RWPE1 (cell line): ENCODE measurements at regions not wholly inside any gene's neighbourhood (a gene's known extent, or its start where the extent isn't known, plus 50 kb on each side); places are given as distances from the start of the nearest gene placed in this dataset.

ENCODE experiments used
- CTCF ChIA-PET: fragments of 350-600 bp; sonication (Branson Sonifier 250); formaldehyde crosslinking; extraction: SDS; loops from one replicate; lab custom pipeline; 2021; lab: Yijun Ruan, JAX
- POLR2A ChIA-PET: fragments of 400-600 bp; formaldehyde crosslinking; extraction: SDS; loops from one replicate; lab custom pipeline; 2020; ENCODE audit warnings: antibody characterized with exemption; ENCODE audit not compliant: low non-redundant PET; lab: Yijun Ruan, JAX
- DNase-seq: peaks from one replicate; pipeline ENCODE4 v3.0.0; 2012; ENCODE audit warnings: low spot score
- H3K27ac ChIP-seq: fragments of 450-650 bp; 2 replicates; pipeline ENCODE4 v1.5.1; 2017
- TF ChIP-seq, protein P1 (sequence below): fragments of 450-650 bp; conservative IDR thresholded peaks from 2 replicates; pipeline ENCODE4 v1.5.1; 2017; ENCODE audit warnings: low read depth, mild to moderate bottlenecking

DNA sequence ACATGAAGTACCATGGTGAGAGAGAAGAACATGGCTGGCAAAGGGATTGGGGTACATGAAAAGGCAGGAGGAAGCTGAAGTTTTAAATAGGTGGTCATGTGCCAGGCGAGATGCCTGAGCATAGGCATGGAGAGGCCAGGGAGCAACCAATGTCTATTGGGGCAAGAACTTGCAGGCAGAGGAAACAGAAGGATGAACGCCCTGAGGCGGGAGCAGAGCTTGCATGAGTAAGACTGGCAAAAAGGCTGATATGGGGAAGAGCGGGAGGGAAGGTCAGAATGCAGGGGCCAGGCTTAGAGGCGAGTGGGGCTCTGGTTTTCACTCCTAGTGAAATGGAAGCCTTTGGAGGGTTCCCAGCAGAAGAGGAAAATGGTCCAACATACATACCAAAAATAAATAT, 52.5 kb upstream of the VSTM5 start:
- ChIA-PET CTCF (interaction anchor here (0.6 kb wide), 4 partner anchors 15 to 556 kb away, joined by 3 to 4 read pairs (median 3); no protein-coding TSS in a partner anchor), POLR2A (no interaction called here)
- no peak overlapping the region for H3K27ac ChIP-seq
- TF ChIP-seq, protein P1, sequence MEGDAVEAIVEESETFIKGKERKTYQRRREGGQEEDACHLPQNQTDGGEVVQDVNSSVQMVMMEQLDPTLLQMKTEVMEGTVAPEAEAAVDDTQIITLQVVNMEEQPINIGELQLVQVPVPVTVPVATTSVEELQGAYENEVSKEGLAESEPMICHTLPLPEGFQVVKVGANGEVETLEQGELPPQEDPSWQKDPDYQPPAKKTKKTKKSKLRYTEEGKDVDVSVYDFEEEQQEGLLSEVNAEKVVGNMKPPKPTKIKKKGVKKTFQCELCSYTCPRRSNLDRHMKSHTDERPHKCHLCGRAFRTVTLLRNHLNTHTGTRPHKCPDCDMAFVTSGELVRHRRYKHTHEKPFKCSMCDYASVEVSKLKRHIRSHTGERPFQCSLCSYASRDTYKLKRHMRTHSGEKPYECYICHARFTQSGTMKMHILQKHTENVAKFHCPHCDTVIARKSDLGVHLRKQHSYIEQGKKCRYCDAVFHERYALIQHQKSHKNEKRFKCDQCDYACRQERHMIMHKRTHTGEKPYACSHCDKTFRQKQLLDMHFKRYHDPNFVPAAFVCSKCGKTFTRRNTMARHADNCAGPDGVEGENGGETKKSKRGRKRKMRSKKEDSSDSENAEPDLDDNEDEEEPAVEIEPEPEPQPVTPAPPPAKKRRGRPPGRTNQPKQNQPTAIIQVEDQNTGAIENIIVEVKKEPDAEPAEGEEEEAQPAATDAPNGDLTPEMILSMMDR: no peak
- no peak for DNase-seq

DNA sequence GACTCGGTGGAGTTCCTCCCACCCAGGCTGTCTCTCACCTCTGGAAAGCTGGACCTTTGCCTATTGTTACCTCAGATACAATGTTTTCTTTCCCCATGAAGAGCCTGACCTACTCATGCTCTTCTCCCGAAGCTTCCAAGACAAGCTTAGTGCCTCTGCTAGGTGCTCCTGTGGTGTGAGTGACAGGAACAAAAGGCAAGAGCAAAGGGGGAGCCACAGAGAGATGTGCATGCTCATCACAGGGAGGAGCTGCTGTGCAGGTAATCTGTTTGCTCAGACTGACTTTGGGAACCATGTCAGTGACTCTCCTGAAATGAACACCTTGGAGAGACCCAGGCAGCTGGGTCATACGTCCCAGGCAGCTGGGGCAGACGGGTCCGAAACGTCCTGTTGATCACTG, 53.6 kb upstream of the VSTM5 start:
- no peak for DNase-seq
- TF ChIP-seq, protein P1: no peak
- H3K27ac ChIP-seq: no peak overlapping the region
- CTCF ChIA-PET: interaction anchor here (0.8 to 3.6 kb wide), 2 partner anchors 9 to 516 kb away, joined by 3 to 19 read pairs; no protein-coding TSS in a partner anchor
- POLR2A ChIA-PET: no interaction called here

DNA sequence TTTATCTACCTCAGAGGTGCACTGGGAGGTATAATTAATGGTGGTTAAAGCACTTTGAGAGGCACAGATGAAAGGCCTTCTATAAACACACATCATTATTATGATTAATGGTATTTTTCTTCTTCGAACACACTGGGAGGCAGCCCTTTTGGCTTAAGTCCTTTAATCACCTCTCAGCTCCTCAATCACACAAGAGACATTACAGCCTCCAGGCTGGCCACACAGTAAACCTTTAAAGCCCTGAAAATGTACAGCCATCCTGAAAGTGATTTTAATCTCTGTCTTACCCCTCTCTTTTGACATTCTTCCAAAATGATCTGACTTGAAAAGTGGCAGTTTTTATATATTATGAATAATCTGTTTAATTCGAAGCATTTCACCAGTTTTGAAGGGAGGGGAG, 54.3 kb upstream of the VSTM5 start:
- no peak for DNase-seq
- POLR2A ChIA-PET: no interaction called here
- CTCF ChIA-PET: interaction anchor here (3.6 kb wide), 1 partner anchor 9 kb away, joined by 19 read pairs; no protein-coding TSS in a partner anchor
- TF ChIP-seq, protein P1: no peak
- no peak overlapping the region for H3K27ac ChIP-seq

DNA sequence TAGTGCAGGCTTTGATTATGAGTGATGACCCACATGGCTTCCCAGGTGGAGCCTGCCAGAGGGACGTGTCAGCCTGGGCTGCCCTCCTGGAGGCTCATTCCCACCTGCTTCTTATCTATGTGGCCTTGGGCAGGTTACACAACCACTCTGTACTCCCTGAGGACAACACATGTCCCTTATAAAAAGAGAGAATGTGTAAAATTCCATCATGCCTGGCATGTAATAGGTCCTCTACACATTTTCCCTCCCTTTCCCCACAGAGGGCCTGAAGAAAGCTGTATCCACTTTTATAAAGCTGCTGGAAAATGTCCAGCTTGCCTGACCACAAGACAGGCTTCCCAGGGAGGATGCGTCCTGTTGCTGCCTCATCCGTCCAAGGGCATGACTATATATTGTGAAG, 55.0 kb upstream of the VSTM5 start:
- CTCF ChIA-PET: interaction anchor here (0.6 to 3.6 kb wide), 2 partner anchors 10 to 11 kb away, joined by 3 to 19 read pairs; no protein-coding TSS in a partner anchor

DNA sequence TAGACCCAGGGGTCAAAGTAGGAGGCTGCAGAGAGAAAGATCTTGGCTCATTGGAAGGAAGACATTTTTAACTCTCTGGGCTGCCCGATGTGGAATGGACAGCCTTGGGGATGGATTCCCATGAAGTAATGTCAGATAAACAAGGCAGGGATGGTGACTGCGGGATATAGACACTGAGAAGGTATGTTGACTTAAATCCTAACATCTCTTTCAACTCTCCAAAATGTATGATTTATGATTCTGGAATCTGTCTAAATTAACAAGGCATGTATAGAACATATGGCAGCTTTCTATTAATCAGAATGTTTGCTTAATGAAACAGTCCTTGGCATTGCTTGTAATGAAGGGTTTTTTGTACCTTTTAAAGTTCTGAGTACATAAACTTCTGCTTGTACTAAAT, 56.1 kb upstream of the VSTM5 start:
- TF ChIP-seq, protein P1: no peak
- no peak for DNase-seq
- ChIA-PET POLR2A (no interaction called here), CTCF (interaction anchor here (3.6 kb wide), 1 partner anchor 11 kb away, joined by 19 read pairs; no protein-coding TSS in a partner anchor)
- no peak overlapping the region for H3K27ac ChIP-seq

More for the DNA sequence above, 55.0 kb upstream of the VSTM5 start:
- no peak for DNase-seq
- POLR2A ChIA-PET: no interaction called here
- TF ChIP-seq, protein P1: no peak
- H3K27ac ChIP-seq: no peak overlapping the region

DNA sequence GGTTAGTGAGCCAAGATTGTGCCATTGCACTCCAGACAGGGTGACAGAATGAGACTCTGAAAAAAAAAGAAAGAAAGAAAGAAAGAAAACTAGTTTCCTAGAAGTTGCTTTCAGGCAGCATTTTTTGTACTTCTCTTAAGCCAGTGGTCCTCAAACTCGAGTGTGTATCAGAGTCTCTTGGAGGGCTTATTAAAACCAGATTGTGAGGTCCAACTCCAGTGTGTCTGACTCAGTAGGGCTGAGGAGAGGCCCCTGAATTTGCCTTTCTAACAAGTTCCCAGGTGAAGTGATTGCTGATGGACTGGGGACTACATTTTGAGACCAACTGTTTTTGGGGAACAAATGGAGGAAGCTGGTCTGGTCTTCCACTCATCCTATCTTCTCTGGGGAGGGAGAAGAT, 57.5 kb upstream of the VSTM5 start:
- no peak overlapping the region for H3K27ac ChIP-seq
- POLR2A ChIA-PET: no interaction called here

More for the DNA sequence above, 57.5 kb upstream of the VSTM5 start:
- TF ChIP-seq, protein P1: no peak
- no peak for DNase-seq
- CTCF ChIA-PET: interaction anchor here (0.7 kb wide), 1 partner anchor 111 kb away, joined by 3 read pairs; no protein-coding TSS in a partner anchor
